ENCODE measurements at regions not wholly inside any gene's neighbourhood (a gene's known extent, or its start where the extent isn't known, plus 50 kb on each side); places are given as distances from the start of the nearest gene placed in this dataset.

DNA sequence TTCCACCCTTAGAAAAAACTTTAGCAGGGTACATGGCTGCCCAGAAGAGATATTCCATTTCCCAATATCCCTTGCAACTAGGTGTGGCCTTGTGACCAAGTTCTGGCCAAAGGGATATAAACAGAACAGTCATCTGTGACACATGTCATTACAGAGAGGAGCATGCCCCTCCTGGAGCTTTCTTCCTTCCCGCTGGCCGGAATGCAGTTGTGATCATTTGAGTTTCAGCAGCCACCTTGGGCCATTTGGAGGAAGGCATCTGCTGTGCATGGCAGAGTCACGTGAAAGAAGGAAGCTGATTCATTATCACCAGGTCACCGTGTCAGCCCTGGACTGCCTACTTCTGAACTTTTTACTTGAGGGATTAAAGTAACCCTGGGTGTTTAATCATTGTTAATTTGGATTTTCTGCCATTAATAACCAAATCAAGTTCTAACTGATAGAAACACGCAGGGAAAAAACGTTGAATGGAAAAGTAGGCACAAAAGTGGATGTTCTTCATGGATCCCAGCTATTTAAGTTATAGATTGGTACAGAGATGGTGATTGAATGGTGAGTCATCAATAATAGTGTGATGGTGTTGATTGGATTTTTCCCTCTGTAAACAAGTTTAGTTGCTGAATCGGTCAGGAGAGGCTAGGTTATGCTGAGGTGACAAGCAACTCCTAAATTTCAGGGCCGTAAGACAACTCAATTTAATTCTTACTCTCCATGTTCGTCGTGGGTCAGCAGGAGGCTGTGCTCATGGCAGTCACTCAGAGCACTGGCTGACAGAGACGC, 80.7 kb upstream of the CCDC167 start:
- intact Hi-C loops (cut with DNase I), result no loop called here
- Histone ChIP-seq H3K27ac (no peak overlapping the region), H3K4me1 (replicated peaks) (no peaks in the 10 kb centered on the region), H3K9me3 (no peaks in the 10 kb centered on the region), H3K36me3 (no peaks in the 10 kb centered on the region), H3K4me3 (no peak overlapping the region), H3K27me3 (replicated peaks; ENCODE audit: insufficient read depth) (no peaks in the 10 kb centered on the region)
- TF ChIP-seq, protein P1, sequence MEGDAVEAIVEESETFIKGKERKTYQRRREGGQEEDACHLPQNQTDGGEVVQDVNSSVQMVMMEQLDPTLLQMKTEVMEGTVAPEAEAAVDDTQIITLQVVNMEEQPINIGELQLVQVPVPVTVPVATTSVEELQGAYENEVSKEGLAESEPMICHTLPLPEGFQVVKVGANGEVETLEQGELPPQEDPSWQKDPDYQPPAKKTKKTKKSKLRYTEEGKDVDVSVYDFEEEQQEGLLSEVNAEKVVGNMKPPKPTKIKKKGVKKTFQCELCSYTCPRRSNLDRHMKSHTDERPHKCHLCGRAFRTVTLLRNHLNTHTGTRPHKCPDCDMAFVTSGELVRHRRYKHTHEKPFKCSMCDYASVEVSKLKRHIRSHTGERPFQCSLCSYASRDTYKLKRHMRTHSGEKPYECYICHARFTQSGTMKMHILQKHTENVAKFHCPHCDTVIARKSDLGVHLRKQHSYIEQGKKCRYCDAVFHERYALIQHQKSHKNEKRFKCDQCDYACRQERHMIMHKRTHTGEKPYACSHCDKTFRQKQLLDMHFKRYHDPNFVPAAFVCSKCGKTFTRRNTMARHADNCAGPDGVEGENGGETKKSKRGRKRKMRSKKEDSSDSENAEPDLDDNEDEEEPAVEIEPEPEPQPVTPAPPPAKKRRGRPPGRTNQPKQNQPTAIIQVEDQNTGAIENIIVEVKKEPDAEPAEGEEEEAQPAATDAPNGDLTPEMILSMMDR (IDR thresholded peaks at IDR 0.05), result no peak
- no peak for TF ChIP-seq POLR2A (IDR thresholded peaks at IDR 0.05)
- TF ChIP-seq POLR2AphosphoS5 (IDR thresholded peaks at IDR 0.05), result no peak
- DNase-seq (ENCODE audit: low spot score), result no peak
- 87% methylated on average over 11 of the region's 11 CpGs for WGBS

DNA sequence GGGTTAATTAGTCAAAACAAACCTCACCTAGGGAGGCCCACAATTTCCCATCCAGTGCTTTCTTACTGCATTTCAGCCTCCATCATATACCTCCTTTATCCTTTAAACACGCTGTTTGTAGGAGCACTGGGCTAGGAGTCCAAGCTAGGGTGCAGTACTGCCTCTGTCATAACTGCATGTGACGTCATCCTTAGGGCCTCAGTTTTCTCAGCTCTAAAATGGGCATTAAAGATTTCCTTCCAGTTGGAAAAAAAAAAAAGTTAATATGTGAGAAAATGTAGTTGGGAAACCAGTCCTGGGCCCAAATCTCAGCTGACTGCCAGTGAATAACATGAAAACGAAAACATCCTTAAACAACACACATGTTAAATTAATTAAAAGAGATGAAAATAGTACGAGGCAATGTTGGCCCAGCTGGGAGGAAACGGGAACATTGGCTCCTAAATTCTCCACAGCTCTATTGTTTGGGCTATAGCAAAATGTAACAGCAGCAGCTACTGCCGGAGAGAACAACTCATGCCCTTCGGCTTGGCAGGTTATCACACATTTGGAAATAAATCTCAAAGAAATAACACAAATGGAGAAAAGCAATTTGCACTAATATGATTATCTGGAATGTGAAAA, 79.9 kb upstream of the CCDC167 start:
- WGBS, result 70% methylated on average over 7 of the region's 7 CpGs
- Histone ChIP-seq H3K27me3 (replicated peaks; ENCODE audit: insufficient read depth) (no peaks in the 10 kb centered on the region), H3K4me3 (no peak overlapping the region), H3K4me1 (replicated peaks) (no peaks in the 10 kb centered on the region), H3K9me3 (no peaks in the 10 kb centered on the region), H3K27ac (no peak overlapping the region), H3K36me3 (no peaks in the 10 kb centered on the region)
- no peak for DNase-seq (ENCODE audit: low spot score)
- TF ChIP-seq POLR2A (IDR thresholded peaks at IDR 0.05) (no peak), POLR2AphosphoS5 (IDR thresholded peaks at IDR 0.05) (no peak)
- TF ChIP-seq, protein P1 (IDR thresholded peaks at IDR 0.05), result no peak
- intact Hi-C loops (cut with DNase I), result no loop called here

DNA sequence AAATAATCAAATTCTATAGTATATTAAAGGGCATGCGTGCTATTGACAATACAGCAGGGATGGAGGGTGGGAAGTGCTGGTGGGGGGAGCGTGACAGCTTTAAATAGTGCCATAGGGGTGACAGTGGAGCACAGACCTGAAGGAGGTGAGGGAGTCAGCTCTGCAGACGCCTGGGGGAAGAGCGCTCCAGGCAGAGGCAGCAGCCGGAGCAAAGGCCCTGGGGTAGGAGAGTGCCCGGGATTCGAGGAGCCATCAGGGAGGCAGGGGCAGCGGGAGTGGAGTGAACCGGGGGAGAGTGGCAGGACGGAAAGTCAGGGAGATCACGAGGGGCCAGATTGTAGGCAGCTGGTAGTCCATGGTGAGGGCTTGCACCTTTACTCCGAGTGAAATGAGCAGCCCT, 78.4 kb upstream of the CCDC167 start:
- H3K4me3 ChIP-seq, result no peak overlapping the region
- TF ChIP-seq, protein P1 (IDR thresholded peaks at IDR 0.05), result no peak
- no peak for TF ChIP-seq POLR2A (IDR thresholded peaks at IDR 0.05)
- no peak for TF ChIP-seq POLR2AphosphoS5 (IDR thresholded peaks at IDR 0.05)
- no peak for DNase-seq (ENCODE audit: low spot score)
- 94% methylated on average over 12 of the region's 12 CpGs for WGBS
- H3K27ac ChIP-seq, result no peak overlapping the region
- H3K4me1 ChIP-seq (replicated peaks), result no peaks in the 10 kb centered on the region
- intact Hi-C loops (cut with DNase I), result no loop called here
- H3K9me3 ChIP-seq, result no peaks in the 10 kb centered on the region
- no peaks in the 10 kb centered on the region for H3K36me3 ChIP-seq
- no peaks in the 10 kb centered on the region for H3K27me3 ChIP-seq (replicated peaks; ENCODE audit: insufficient read depth)

DNA sequence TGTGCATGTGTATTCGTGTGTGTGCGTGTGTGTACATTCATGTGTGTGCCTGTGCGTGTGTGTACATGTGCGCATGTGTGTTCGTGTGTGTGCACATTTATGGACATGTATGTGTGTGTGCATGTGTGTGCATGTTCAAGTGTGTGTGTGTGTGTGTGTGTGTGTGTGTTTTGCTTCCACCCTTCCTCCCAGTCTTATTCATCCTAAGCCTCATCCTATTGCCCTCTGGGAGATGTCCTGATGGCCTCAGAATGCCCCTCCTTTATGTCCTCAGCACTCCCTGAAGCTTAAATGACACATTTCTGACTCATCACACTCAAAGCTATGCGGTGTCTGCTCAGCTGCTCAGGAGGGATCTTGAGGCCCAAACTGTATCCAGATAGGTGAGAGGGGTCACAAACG, 76.6 kb upstream of the CCDC167 start:
- TF ChIP-seq POLR2AphosphoS5 (IDR thresholded peaks at IDR 0.05) (no peak), POLR2A (IDR thresholded peaks at IDR 0.05) (no peak)
- TF ChIP-seq, protein P1 (IDR thresholded peaks at IDR 0.05), result no peak
- Histone ChIP-seq H3K4me1 (replicated peaks) (no peaks in the 10 kb centered on the region), H3K4me3 (no peak overlapping the region), H3K27me3 (replicated peaks; ENCODE audit: insufficient read depth) (no peaks in the 10 kb centered on the region), H3K36me3 (no peaks in the 10 kb centered on the region), H3K9me3 (no peaks in the 10 kb centered on the region), H3K27ac (no peak overlapping the region)
- WGBS, result 73% methylated on average over 7 of the region's 7 CpGs
- DNase-seq (ENCODE audit: low spot score), result no peak
- intact Hi-C loops (cut with DNase I), result no loop called here

DNA sequence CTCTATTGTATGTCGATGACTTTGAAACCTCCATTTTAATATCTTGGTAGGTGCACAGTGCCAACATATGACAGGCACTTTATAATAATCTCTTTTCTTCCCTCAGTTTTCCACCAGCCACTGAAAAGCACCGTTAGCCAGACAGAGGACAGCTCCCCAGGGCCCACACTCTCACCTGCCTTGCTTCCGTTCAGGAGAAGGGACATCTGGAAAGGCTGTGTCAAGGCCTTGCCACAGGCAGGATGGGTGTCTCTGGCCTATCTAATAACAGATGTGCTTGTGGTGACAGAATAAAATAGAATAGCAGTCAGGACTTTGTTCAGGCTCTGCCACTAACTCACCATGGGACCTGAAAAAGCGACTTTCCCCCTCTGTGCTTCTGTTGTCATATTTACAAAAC, 75.5 kb upstream of the CCDC167 start:
- WGBS, result 85% methylated on average over 4 of the region's 4 CpGs
- Histone ChIP-seq H3K4me1 (replicated peaks) (no peaks in the 10 kb centered on the region), H3K27ac (no peak overlapping the region), H3K4me3 (no peak overlapping the region), H3K9me3 (no peaks in the 10 kb centered on the region), H3K27me3 (replicated peaks; ENCODE audit: insufficient read depth) (no peaks in the 10 kb centered on the region), H3K36me3 (no peaks in the 10 kb centered on the region)
- intact Hi-C loops (cut with DNase I), result no loop called here
- DNase-seq (ENCODE audit: low spot score), result no peak
- TF ChIP-seq POLR2A (IDR thresholded peaks at IDR 0.05), result no peak
- TF ChIP-seq, protein P1 (IDR thresholded peaks at IDR 0.05), result no peak
- no peak for TF ChIP-seq POLR2AphosphoS5 (IDR thresholded peaks at IDR 0.05)
